ENCODE measurements at regions not wholly inside any gene's neighbourhood (a gene's known extent, or its start where the extent isn't known, plus 50 kb on each side); places are given as distances from the start of the nearest gene placed in this dataset.

DNA sequence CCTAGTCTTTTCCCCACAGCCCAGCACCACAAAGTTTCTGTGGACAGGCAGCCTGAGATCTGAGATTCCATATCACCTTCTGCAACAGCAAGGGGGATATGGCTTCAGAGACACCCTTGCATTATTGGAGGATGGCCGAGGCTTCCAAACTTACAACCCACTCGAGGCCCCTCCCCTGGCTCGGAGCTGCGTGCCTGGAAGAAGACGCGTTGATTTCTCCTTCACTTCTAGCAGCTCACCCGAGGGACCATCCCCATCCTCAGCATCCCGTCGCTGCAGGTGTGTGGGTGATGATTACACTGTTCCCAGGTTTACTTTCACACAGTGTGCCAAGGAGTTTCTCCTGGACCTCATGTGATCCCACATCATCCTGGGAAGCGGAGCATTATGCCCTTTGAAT lies 277.9 kb downstream of the MATN1 start:
- Histone ChIP-seq H3K79me2 (ENCODE audit: control insufficient read depth, insufficient read depth, low read length) (no peaks in the 10 kb centered on the region), H3K4me1 (ENCODE audit: control insufficient read depth, insufficient read depth, low read length) (no peaks in the 10 kb centered on the region), H3K9ac (ENCODE audit: control insufficient read depth, insufficient read depth, low read length) (no peak overlapping the region), H2AFZ (ENCODE audit: control insufficient read depth, low read depth, low read length) (no peak overlapping the region), H3K4me3 (no peak overlapping the region), H3K27ac (ENCODE audit: control insufficient read depth, insufficient read depth) (no peak overlapping the region), H3K4me2 (ENCODE audit: control insufficient read depth, insufficient read depth) (no peak overlapping the region), H3K36me3 (ENCODE audit: control insufficient read depth in 2 of 2, insufficient read depth in 2 of 2, low read length in 1 of 2) (no peaks in the 10 kb centered on the region), H4K20me1 (ENCODE audit: control insufficient read depth, insufficient read depth) (no peaks in the 10 kb centered on the region), H3K9me3 (replicated peaks; ENCODE audit: control insufficient read depth, insufficient read depth, low read length) (no peaks in the 10 kb centered on the region), H3K27me3 (replicated peaks in 1 of 2; ENCODE audit: control insufficient read depth in 2 of 2, insufficient read depth in 2 of 2, low read length in 1 of 2) (peaks cover 0 to 2% of the 10 kb centered on the region in 2 experiments; a peak in 1 of 4 replicates)
- 5% methylated on average over 10 of the region's 10 CpGs for WGBS (ENCODE audit: insufficient coverage, insufficient replicate concordance, low lambda C conversion rate, missing lambda C conversion rate)
- CTCF ChIA-PET, result no interaction called here
- intact Hi-C loops (cut with micrococcal nuclease; ENCODE audit: unreplicated experiment), result no loop called here
- no peak for TF ChIP-seq GABPA (IDR thresholded peaks at IDR 0.05; ENCODE audit: low read depth)
- TF ChIP-seq SIN3A (IDR thresholded peaks at IDR 0.05; ENCODE audit: low read depth, low read length), result no peak
- no peak for TF ChIP-seq NR2C1 (IDR thresholded peaks at IDR 0.05)
- no peak for TF ChIP-seq YBX1 (IDR thresholded peaks at IDR 0.05)
- no peak for TF ChIP-seq ZZZ3 (IDR thresholded peaks at IDR 0.05; ENCODE audit: control insufficient read depth, insufficient read length, low read depth)
- ATAC-seq (no peak), DNase-seq (ENCODE audit: low read depth, low spot score) (no peak), FAIRE-seq (no peak)
- BruUV-seq (replicated peaks), result no TSS peak
- POLR2A ChIA-PET, result no interaction called here
- in situ Hi-C loops (cut with MboI), result no loop called here
- RAD21 ChIA-PET (ENCODE audit: unreplicated experiment), result no interaction called here
- SMC1A ChIA-PET (ENCODE audit: uncharacterized antibody, unreplicated experiment), result interaction anchor here (0.7 kb wide), 1 partner anchor 1338 kb away, joined by 3 read pairs; no protein-coding TSS in a partner anchor

DNA sequence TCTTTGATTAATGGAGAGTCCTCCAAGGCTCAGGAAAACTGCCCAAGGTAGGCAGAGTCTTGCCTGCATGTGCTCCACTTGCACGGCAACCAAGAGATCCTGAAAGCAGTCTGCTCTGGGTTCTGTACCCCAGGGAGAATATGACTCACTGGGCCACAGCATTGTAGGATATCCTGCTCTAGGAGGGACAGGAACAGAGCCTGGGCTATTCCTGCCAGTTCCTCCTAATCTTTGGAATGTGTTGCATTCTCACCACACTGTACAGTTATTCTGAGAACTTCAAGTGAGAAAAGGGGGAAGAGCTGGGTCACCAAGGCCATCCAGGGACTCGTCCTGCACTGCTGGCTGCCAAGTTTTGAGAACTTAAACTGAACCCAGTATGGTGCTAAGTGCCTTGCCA lies 278.5 kb downstream of the MATN1 start:
- ChIA-PET POLR2A (no interaction called here), SMC1A (ENCODE audit: uncharacterized antibody, unreplicated experiment) (no interaction called here), CTCF (no interaction called here), RAD21 (ENCODE audit: unreplicated experiment) (no interaction called here)
- Histone ChIP-seq H3K79me2 (ENCODE audit: control insufficient read depth, insufficient read depth, low read length) (no peaks in the 10 kb centered on the region), H3K4me1 (ENCODE audit: control insufficient read depth, insufficient read depth, low read length) (no peaks in the 10 kb centered on the region), H3K27ac (ENCODE audit: control insufficient read depth, insufficient read depth) (no peak overlapping the region), H3K4me3 (no peak overlapping the region), H3K27me3 (replicated peaks in 1 of 2; ENCODE audit: control insufficient read depth in 2 of 2, insufficient read depth in 2 of 2, low read length in 1 of 2) (peaks cover 0 to 2% of the 10 kb centered on the region in 2 experiments; a peak in 1 of 4 replicates), H2AFZ (ENCODE audit: control insufficient read depth, low read depth, low read length) (no peak overlapping the region), H3K4me2 (ENCODE audit: control insufficient read depth, insufficient read depth) (no peak overlapping the region), H4K20me1 (ENCODE audit: control insufficient read depth, insufficient read depth) (no peaks in the 10 kb centered on the region), H3K9me3 (replicated peaks; ENCODE audit: control insufficient read depth, insufficient read depth, low read length) (no peaks in the 10 kb centered on the region), H3K36me3 (ENCODE audit: control insufficient read depth in 2 of 2, insufficient read depth in 2 of 2, low read length in 1 of 2) (no peaks in the 10 kb centered on the region), H3K9ac (ENCODE audit: control insufficient read depth, insufficient read depth, low read length) (no peak overlapping the region)
- WGBS (ENCODE audit: insufficient coverage, insufficient replicate concordance, low lambda C conversion rate, missing lambda C conversion rate), result 3% methylated on average over 2 of the region's 2 CpGs
- no peak for ATAC-seq
- BruUV-seq (replicated peaks), result no TSS peak
- FAIRE-seq, result no peak
- intact Hi-C loops (cut with micrococcal nuclease; ENCODE audit: unreplicated experiment) (no loop called here), in situ Hi-C loops (cut with MboI) (no loop called here)
- DNase-seq (ENCODE audit: low read depth, low spot score), result no peak
- TF ChIP-seq, protein P1, sequence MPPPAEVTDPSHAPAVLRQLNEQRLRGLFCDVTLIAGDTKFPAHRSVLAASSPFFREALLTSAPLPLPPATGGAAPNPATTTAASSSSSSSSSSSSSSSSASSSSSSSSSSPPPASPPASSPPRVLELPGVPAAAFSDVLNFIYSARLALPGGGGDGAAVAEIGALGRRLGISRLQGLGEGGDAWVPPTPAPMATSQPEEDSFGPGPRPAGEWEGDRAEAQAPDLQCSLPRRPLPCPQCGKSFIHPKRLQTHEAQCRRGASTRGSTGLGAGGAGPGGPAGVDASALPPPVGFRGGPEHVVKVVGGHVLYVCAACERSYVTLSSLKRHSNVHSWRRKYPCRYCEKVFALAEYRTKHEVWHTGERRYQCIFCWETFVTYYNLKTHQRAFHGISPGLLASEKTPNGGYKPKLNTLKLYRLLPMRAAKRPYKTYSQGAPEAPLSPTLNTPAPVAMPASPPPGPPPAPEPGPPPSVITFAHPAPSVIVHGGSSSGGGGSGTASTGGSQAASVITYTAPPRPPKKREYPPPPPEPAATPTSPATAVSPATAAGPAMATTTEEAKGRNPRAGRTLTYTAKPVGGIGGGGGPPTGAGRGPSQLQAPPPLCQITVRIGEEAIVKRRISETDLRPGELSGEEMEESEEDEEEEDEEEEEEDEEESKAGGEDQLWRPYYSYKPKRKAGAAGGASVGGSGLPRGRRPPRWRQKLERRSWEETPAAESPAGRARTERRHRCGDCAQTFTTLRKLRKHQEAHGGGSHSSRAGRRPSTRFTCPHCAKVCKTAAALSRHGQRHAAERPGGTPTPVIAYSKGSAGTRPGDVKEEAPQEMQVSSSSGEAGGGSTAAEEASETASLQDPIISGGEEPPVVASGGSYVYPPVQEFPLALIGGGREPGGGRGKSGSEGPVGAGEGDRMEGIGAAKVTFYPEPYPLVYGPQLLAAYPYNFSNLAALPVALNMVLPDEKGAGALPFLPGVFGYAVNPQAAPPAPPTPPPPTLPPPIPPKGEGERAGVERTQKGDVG (CRISPR knock-in tag; IDR thresholded peaks at IDR 0.05), result no peak
- TF ChIP-seq NFYA (IDR thresholded peaks at IDR 0.05; ENCODE audit: borderline replicate concordance, low read depth, low read length), result no peak
- no peak for TF ChIP-seq ESRRA (IDR thresholded peaks at IDR 0.05; ENCODE audit: low read length)
- no peak for TF ChIP-seq BCL11A (IDR thresholded peaks at IDR 0.05; ENCODE audit: low read depth, low read length)
- no peak for TF ChIP-seq KLF5 (IDR thresholded peaks at IDR 0.05; ENCODE audit: partially characterized antibody)
- TF ChIP-seq, protein P2, sequence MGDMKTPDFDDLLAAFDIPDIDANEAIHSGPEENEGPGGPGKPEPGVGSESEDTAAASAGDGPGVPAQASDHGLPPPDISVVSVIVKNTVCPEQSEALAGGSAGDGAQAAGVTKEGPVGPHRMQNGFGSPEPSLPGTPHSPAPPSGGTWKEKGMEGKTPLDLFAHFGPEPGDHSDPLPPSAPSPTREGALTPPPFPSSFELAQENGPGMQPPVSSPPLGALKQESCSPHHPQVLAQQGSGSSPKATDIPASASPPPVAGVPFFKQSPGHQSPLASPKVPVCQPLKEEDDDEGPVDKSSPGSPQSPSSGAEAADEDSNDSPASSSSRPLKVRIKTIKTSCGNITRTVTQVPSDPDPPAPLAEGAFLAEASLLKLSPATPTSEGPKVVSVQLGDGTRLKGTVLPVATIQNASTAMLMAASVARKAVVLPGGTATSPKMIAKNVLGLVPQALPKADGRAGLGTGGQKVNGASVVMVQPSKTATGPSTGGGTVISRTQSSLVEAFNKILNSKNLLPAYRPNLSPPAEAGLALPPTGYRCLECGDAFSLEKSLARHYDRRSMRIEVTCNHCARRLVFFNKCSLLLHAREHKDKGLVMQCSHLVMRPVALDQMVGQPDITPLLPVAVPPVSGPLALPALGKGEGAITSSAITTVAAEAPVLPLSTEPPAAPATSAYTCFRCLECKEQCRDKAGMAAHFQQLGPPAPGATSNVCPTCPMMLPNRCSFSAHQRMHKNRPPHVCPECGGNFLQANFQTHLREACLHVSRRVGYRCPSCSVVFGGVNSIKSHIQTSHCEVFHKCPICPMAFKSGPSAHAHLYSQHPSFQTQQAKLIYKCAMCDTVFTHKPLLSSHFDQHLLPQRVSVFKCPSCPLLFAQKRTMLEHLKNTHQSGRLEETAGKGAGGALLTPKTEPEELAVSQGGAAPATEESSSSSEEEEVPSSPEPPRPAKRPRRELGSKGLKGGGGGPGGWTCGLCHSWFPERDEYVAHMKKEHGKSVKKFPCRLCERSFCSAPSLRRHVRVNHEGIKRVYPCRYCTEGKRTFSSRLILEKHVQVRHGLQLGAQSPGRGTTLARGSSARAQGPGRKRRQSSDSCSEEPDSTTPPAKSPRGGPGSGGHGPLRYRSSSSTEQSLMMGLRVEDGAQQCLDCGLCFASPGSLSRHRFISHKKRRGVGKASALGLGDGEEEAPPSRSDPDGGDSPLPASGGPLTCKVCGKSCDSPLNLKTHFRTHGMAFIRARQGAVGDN (IDR thresholded peaks at IDR 0.05), result no peak
- TF ChIP-seq POLR2AphosphoS2 (IDR thresholded peaks at IDR 0.05; ENCODE audit: low read depth, low read length), result no peak
- no peak for TF ChIP-seq NFIC (IDR thresholded peaks at IDR 0.05; ENCODE audit: low read depth, low read length)
